ENCODE measurements at regions not wholly inside any gene's neighbourhood (a gene's known extent, or its start where the extent isn't known, plus 50 kb on each side); places are given as distances from the start of the nearest gene placed in this dataset.

DNA sequence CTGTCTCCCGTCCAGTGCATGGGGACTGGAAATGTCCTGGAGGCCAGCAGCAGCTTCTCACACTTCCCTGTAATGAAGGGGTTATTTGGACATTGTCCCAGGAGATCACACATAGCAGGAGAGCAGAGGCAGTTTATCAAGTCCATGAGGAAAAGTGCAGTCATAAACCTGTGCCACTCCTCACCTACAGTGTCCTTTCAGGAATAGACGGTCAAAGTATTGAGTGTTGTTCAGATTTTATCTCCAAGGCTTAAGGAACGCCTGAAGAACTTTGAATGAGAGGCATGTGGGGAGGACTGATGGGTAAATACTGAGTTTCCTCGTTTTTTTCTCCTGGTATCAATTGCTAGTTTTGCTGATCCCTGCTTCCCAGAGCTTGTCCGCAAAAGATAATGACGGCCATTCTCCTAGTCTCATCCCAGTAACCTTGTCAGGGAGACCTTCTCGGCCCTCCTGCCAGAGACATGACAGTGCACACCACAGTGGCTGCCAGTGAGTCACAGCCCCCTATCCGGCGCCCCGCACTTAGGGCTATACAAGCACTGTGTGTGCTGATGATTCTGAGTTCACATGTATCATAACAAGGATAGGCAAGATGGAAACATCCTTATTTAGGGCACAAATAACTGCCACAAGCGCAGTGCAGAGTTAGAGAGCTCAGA, 495.5 kb upstream of the MGMT start:
- DNase-seq (ENCODE audit: low spot score) = no peak

DNA sequence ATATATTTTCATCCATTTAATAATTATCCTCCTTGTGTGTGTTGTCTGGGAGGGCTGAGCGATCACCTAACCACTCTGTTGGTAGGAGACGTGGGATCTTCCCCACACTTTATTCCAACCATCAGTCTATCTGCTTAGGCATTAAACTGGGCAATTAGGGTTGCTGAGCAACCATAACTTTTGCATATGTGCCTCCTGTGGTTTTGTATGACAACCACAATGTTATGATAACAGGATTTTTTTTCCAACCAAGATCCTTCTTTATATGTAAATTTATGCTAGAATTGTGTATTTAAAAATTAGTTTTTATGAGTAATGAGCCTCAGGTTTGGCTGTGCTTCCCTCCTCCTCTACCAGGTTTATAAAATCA, 495.0 kb upstream of the MGMT start:
- DNase-seq (ENCODE audit: low spot score) = no peak

DNA sequence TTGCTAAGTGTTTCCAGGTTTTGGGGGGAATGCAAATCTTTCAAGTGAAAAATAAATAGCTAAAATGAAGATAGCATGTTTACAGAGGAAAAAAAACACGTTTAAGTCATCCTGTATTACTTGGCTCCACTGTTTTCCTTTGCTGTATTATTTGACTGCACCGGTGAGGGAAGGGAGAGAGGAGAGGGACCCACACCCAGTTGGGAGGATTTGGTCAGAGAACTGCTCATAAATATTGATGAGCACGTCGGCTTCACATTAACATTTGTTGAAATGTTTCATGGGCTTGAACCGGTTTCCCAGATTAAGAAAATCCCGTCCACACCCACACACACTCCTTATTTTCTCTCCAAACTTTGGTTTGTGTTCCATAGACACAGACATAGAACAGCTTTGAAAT, 493.8 kb upstream of the MGMT start:
- DNase-seq (ENCODE audit: low spot score) = no peak

GRCh38 chr10:128976856-128977255, 490.2 kb upstream of the MGMT start:
- DNase-seq (ENCODE audit: low spot score) = no peak

- DNase-seq (ENCODE audit: low spot score) = no peak
These were observed 488.8 kb upstream of the MGMT start for GRCh38 chr10:128978211-128978610.

DNA sequence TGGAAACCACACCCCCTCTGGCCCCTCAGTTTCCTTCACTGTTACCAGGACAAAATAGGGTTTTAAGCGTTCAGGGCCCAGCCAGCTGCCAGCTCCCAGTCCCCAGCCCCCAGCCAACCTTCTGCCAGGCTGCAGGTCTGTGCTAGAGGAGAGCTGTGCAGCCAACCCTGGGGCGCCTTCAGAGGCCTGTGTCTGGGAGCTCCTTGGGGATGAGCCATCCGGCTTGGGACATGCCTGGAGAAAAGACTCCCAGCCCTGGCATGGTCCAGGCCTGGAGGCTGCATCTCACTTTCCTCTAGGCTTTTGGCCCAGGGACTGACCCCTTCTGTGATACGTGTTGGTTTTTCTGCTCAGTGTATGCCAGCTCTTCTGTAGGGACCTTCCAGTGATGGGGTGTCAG, 487.6 kb upstream of the MGMT start:
- no peak for DNase-seq (ENCODE audit: low spot score)

GRCh38 chr10:128981251-128981650, 485.8 kb upstream of the MGMT start:
- DNase-seq (ENCODE audit: low spot score) = no peak

DNA sequence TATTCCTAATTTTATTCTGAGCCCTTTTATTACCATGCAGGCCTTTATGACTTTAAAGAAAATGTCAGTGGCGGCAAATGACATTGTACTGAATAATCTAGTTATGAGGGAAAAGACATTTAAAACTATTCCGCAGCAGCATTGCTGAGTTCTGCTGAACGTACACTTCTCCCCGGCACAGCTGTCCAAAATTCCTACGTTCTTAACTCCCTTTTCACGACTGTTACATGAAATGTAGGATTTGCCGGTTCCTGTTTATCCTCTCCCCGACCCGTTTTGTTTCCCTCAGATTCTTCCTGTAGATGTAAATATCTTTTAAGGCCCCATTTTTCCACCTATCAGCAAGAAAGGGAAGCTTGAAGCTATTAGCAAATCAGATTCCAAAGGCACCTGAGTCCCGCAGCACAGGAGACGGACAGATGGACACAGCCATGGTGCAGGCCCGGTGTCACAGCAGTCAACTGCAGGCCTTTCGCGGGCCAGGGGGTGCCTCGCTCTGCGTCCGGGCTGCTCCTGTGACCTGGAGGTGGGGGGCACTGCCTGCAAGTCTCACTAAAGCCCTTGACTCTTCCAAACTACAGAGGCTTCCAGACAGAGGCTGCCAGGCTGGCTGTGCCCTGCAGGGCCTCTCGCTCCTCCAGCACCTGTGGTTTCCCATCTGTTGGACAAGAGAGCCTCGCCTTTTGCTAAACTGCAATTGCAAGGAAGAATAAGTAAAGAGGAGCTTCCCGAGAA, 485.0 kb upstream of the MGMT start:
- no peak for DNase-seq (ENCODE audit: low spot score)

- no peak for DNase-seq (ENCODE audit: low spot score)
These were observed 484.5 kb upstream of the MGMT start for GRCh38 chr10:128982616-128982915.

DNA sequence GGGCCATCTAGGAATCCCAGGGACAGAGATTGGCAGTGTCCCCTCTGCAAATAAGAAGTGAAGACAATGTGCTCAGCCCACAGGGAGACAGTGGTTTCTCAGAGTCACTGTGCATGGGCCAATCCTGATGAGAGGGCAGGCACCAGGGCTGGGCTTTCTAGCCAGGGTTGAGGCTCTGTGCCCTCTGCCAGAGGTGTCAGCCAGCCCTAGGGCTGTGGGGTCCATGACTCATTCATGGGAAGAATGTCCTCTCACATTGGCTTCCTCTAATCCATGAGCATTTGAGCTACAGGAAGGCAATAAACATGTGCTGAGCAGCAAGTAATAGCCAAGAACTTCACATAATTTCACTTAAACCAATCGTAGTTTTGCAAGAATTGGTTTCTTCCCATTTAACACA, 482.0 kb upstream of the MGMT start:
- no peak for DNase-seq (ENCODE audit: low spot score)

GRCh38 chr10:128990986-128991385, 476.1 kb upstream of the MGMT start:
- no peak for DNase-seq (ENCODE audit: low spot score)

GRCh38 chr10:128992770-128993169, 474.3 kb upstream of the MGMT start:
- DNase-seq (ENCODE audit: low spot score) = no peak

DNA sequence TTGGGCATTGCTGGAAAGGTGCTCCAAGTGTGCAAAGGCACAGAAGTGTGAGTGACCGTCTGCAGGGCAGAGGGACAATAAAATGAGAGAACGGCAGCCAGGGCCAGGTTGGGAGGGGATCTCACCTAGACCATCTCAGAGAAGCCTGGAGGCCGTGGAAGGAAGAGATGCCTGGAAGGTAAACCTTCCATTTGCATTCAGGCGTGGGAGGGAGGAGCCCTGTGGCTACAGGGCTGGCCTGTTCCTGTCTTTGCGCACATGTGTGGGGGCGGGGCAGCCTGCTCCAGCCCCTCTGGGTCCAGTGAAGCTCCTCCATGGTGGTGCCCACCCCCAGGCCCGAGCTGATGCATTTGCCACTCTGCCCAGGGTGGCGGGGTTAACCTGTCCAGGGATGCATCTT, 473.6 kb upstream of the MGMT start:
- DNase-seq (ENCODE audit: low spot score) = no peak

DNA sequence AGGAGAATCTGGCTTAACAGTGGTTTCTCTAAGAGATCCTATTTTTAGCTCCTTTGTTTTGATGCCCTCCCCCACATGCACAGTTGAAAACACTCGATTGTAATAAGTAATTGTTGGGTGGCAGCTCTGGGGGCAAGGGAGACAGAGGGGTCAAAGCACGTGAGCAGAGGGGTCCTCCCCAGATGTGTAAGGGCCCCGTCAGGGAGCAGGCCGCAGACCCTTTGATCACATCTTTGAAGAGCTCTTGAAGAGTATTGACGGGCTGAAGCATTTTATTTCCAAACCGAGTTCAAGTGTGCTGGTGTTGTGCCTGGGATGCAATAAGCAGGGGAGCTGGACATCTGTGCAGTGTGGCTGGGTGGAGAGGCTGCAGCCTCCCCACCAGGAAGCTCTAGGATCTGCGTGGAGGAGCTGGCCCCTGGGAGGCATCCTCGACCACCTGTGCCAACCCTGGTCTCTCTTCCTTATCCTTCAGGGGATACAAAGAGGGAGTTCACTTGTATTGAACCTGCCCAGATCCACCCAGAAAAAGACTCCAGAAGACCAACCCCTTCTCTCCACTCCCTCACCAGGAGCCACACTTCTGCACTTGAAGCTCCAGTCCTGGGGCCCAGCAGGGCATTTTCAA, 473.0 kb upstream of the MGMT start:
- DNase-seq (ENCODE audit: low spot score) = no peak

GRCh38 chr10:128994598-128995143, 472.4 kb upstream of the MGMT start:
- no peak for DNase-seq (ENCODE audit: low spot score)

GRCh38 chr10:128995676-128996075, 471.4 kb upstream of the MGMT start:
- DNase-seq (ENCODE audit: low spot score) = no peak

GRCh38 chr10:128996092-128996491, 470.9 kb upstream of the MGMT start:
- DNase-seq (ENCODE audit: low spot score) = no peak

GRCh38 chr10:128998101-128998805, 468.8 kb upstream of the MGMT start:
- DNase-seq (ENCODE audit: low spot score) = no peak

DNA sequence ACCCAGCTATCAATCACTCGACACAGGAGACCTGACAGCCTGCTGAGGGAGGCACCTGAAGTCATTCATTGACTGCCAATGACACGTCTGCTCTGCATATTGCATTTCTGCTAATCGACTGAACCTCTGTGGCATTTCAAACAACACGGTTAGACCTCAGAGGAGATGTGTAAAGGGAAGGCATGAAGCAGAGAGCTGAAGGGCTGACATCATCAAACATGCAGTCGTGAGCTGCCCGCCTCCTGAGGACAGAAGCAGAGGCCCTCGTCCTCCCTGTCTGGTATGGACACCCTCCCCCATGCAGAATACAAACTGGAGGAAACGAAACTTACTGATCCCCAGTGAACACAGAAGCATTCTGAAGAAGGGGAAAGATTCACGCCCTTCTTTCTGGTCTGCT, 462.6 kb upstream of the MGMT start:
- DNase-seq (ENCODE audit: low spot score) = no peak

DNA sequence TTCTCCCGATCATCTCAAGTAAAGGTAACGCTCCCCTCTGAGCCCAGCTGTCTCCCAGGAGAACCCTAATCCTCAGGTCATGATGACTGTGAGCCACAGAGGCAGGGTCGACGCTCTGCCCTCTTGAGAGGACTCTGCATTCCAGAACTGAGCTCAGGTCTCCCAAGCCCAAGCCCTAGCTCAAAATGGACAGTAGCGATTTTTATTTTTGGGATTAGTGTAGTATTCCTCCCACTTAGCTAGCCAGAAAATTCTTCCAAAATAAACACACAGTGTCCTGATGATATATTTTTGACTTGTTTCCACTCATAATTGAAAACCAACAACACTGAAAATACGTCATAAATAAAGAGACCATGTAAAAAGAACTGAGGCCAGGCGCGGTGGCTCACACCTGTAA, 462.0 kb upstream of the MGMT start:
- no peak for DNase-seq (ENCODE audit: low spot score)

GRCh38 chr10:129005804-129006203, 461.2 kb upstream of the MGMT start:
- no peak for DNase-seq (ENCODE audit: low spot score)

- no peak for DNase-seq (ENCODE audit: low spot score)
These were observed 448.5 kb upstream of the MGMT start for GRCh38 chr10:129018511-129018910.

Measured in putamen (tissue), 1 donor.